ENCODE measurements at regions not wholly inside any gene's neighbourhood (a gene's known extent, or its start where the extent isn't known, plus 50 kb on each side); places are given as distances from the start of the nearest gene placed in this dataset.

- CTCF ChIA-PET, result interaction anchor here (0.6 kb wide), 1 partner anchor 188 kb away, joined by 3 read pairs; no protein-coding TSS in a partner anchor
- DNase-seq, result peak in 1 of 2 experiments; percentile 24
- H3K9me2 ChIP-seq (ENCODE audit: insufficient read depth), result no peaks in the 10 kb centered on the region
- H3K4me1 ChIP-seq (replicated peaks; ENCODE audit: insufficient read depth), result no peaks in the 10 kb centered on the region
- TF ChIP-seq CTCF (conservative IDR thresholded peaks at IDR 0.05), result no peak
- no peak for TF ChIP-seq EZH2 (IDR thresholded peaks at IDR 0.05; ENCODE audit: low read depth)
- no peak overlapping the region for H3K4me3 ChIP-seq
- H3K36me3 ChIP-seq (ENCODE audit: low read depth), result no peaks in the 10 kb centered on the region
- H3K4me2 ChIP-seq, result no peak overlapping the region
- POLR2A ChIA-PET (ENCODE audit: unreplicated experiment), result interaction anchor here (0.6 kb wide), 1 partner anchor 18 kb away, joined by 8 read pairs; no protein-coding TSS in a partner anchor
- no peaks in the 10 kb centered on the region for H3K9me3 ChIP-seq (ENCODE audit: insufficient read depth, low read depth)
- H3F3A ChIP-seq (ENCODE audit: insufficient read depth, low read depth), result no peaks in the 10 kb centered on the region
- BruUV-seq (replicated peaks), result no TSS peak
- intact Hi-C loops (cut with micrococcal nuclease; ENCODE audit: unreplicated experiment), result no loop called here
- no peaks in the 10 kb centered on the region for H3K79me2 ChIP-seq (ENCODE audit: low read depth)
- H4K20me1 ChIP-seq (ENCODE audit: insufficient read depth), result no peaks in the 10 kb centered on the region
- H2AFZ ChIP-seq, result no peak overlapping the region
- H3K27ac ChIP-seq, result no peak overlapping the region
- no peaks in the 10 kb centered on the region for H3K27me3 ChIP-seq (ENCODE audit: insufficient read depth, low read depth)
These were observed 151.8 kb downstream of the SMIM20 start for GRCh38 chr4:26065833-26066232.

DNA sequence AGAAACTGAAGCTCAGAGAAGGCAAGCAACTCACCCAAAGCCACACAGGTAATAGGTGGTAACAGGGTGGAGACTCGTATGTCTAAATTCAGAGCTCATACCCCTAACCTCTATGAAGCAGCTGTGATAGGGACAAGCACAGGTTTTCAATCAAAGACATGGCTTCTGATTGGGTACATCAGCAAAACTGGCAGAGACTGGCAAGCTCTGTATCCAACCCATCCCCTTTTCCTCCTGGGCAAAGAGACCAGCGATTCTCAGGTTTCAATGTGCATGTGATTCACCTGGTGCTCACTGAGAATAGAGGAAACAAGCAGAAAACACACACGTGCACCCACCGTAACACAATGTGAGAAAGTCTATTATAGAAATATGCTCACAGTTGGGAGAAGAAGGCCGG lies 153.0 kb downstream of the SMIM20 start:
- Histone ChIP-seq H3K9me2 (ENCODE audit: insufficient read depth) (no peaks in the 10 kb centered on the region), H3K9me3 (ENCODE audit: insufficient read depth, low read depth) (no peaks in the 10 kb centered on the region), H3K27ac (no peak overlapping the region), H2AFZ (no peak overlapping the region), H4K20me1 (ENCODE audit: insufficient read depth) (no peaks in the 10 kb centered on the region), H3K79me2 (ENCODE audit: low read depth) (no peaks in the 10 kb centered on the region), H3F3A (ENCODE audit: insufficient read depth, low read depth) (no peaks in the 10 kb centered on the region), H3K27me3 (ENCODE audit: insufficient read depth, low read depth) (no peaks in the 10 kb centered on the region), H3K4me1 (replicated peaks; ENCODE audit: insufficient read depth) (no peaks in the 10 kb centered on the region), H3K36me3 (ENCODE audit: low read depth) (no peaks in the 10 kb centered on the region), H3K4me3 (no peak overlapping the region), H3K4me2 (no peak overlapping the region)
- BruUV-seq (replicated peaks), result no TSS peak
- ChIA-PET CTCF (interaction anchor here (0.6 kb wide), 1 partner anchor 95 kb away, joined by 4 read pairs; no protein-coding TSS in a partner anchor), POLR2A (ENCODE audit: unreplicated experiment) (no interaction called here)
- TF ChIP-seq CTCF (conservative IDR thresholded peaks at IDR 0.05) (no peak), EZH2 (IDR thresholded peaks at IDR 0.05; ENCODE audit: low read depth) (no peak)
- DNase-seq, result peak in 1 of 2 experiments; percentile 14
- intact Hi-C loops (cut with micrococcal nuclease; ENCODE audit: unreplicated experiment), result no loop called here

- CTCF ChIA-PET, result interaction anchor here (0.6 to 1.2 kb wide), 2 partner anchors 256 to 263 kb away, joined by 4 to 6 read pairs; no protein-coding TSS in a partner anchor
These were observed 155.2 kb downstream of the SMIM20 start for GRCh38 chr4:26069218-26069617.

More at GRCh38 chr4:26069218-26069617, 155.2 kb downstream of the SMIM20 start:
- H3K36me3 ChIP-seq (ENCODE audit: low read depth), result no peaks in the 10 kb centered on the region
- no peaks in the 10 kb centered on the region for H3K27me3 ChIP-seq (ENCODE audit: insufficient read depth, low read depth)
- H3K79me2 ChIP-seq (ENCODE audit: low read depth), result no peaks in the 10 kb centered on the region
- H3K4me1 ChIP-seq (replicated peaks; ENCODE audit: insufficient read depth), result no peaks in the 10 kb centered on the region
- no peaks in the 10 kb centered on the region for H3F3A ChIP-seq (ENCODE audit: insufficient read depth, low read depth)
- no peaks in the 10 kb centered on the region for H4K20me1 ChIP-seq (ENCODE audit: insufficient read depth)
- POLR2A ChIA-PET (ENCODE audit: unreplicated experiment), result no interaction called here
- TF ChIP-seq CTCF (conservative IDR thresholded peaks at IDR 0.05), result peak; percentile 30
- no peak for TF ChIP-seq EZH2 (IDR thresholded peaks at IDR 0.05; ENCODE audit: low read depth)
- no peak overlapping the region for H3K4me2 ChIP-seq
- DNase-seq, result no peak
- H3K9me2 ChIP-seq (ENCODE audit: insufficient read depth), result no peaks in the 10 kb centered on the region
- no peak overlapping the region for H3K4me3 ChIP-seq
- H3K9me3 ChIP-seq (ENCODE audit: insufficient read depth, low read depth), result no peaks in the 10 kb centered on the region
- intact Hi-C loops (cut with micrococcal nuclease; ENCODE audit: unreplicated experiment), result no loop called here
- no peak overlapping the region for H2AFZ ChIP-seq
- BruUV-seq (replicated peaks), result no TSS peak
- H3K27ac ChIP-seq, result no peak overlapping the region

Measured in PC-9 (cell line).